HG02981 (cell line): ENCODE measurements at regions not wholly inside any gene's neighbourhood (a gene's known extent, or its start where the extent isn't known, plus 50 kb on each side); places are given as distances from the start of the nearest gene placed in this dataset.
A peak's percentile ranks its signal among the peaks of the same experiment; 100 is the strongest.

ENCODE experiments used
- ATAC-seq: cut with Tn5 transposase; IDR thresholded peaks from one replicate; pipeline ENCODE4 v1.9.1; 2021; ENCODE audit warnings: mild to moderate bottlenecking, moderate library complexity; ENCODE audit not compliant: unreplicated experiment

DNA sequence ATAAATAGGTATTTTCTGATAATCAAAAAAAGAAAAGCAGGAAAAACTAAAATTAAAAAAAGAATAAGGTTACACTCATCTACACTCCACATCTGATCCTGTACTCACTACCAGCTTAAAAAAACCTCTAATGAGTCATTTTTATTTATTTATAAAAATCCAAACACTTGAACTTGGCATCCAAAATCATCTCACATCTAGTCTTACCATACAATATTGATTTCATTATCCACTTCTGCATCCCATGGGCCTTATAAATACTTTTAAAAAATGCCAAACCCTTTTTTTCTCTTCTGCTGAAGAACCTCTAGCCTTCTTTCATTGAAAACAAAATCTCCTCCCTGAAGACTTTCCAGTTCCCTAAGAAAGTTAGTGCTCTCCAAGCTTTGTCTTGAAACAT, 109.7 kb downstream of the TMTC3 start:
- ATAC-seq = no peak

DNA sequence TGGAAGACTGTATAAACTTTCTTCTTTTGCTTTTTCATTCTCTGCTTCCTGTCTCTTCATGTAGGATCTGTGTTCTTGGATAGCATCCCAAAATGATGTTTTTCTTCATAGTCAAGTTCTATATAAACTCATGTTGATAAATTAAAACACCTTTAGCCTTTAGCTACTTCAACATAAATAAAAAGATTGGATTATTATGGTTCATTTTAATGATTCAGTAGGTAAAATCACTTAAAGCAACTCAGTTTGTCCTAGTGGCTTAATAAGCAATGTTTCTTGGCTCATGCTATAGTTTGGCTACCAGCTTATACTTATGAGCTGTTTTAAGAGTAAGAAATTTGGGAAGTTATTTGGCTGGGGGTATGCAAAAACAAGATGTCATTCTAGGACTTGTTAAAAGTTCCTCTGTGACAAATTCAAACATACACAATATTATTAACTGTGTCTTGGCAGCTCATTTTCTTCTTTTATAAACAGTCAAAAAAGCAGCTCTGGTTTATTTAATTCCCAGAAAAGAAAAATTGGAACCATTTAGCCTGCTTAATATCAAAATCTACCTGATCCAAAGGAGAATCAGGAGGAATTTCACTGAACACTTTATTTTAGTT, 111.4 kb downstream of the TMTC3 start:
- ATAC-seq = no peak

DNA sequence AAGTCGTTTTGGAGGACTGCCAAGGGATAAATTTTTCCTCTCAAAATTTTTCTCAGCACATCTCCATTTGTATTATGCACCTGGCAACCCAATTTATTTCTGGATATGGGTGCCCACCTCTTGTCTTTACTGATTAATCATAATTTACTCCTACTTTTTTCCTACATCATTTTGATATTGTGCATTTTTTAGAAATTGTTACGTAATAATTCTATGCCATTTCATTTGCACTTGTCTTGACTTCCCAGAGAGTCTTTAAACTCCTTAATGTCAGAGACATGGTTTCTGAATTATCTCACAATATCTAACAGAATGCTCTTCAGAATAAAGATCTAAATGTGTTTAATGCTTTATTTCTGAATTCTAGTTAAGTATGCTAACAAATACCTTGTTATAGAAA, 113.1 kb downstream of the TMTC3 start:
- no peak for ATAC-seq

DNA sequence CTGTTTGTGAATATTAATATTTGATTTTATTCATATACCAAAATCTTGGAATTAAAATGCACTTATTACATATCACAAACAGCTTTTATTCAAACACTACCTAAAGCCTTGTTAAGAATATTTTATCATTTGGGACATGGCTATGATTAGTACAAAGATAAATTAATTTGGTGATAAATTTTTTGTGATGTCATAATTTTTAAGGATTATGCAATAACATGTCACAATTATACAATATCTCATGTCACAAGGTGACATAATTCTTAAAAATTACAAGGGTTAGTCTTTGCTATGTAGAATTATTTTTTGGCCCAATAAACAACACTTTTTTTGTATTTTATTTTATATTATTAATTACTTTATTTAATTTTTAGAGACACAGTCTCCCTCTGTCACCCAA, 113.7 kb downstream of the TMTC3 start:
- no peak for ATAC-seq

DNA sequence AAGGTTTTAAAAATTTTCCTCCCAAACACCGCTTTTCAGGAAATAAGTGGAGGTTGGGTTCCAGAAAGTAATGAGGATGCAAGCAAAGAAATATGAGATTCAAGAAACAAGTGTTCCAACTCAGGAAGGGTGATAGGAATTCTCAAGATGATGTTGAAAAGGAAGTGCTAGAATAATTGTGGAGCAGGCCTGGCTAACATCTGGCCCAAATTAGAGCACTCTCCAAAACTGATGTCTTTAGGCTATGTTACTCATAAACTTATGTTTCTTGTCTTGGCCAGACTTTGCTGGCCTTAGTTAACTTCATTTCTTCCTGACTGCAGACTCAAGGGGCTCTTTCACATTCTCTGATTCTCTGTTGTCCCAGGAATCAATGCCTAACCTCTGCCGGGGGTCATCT, 116.3 kb downstream of the TMTC3 start:
- no peak for ATAC-seq

DNA sequence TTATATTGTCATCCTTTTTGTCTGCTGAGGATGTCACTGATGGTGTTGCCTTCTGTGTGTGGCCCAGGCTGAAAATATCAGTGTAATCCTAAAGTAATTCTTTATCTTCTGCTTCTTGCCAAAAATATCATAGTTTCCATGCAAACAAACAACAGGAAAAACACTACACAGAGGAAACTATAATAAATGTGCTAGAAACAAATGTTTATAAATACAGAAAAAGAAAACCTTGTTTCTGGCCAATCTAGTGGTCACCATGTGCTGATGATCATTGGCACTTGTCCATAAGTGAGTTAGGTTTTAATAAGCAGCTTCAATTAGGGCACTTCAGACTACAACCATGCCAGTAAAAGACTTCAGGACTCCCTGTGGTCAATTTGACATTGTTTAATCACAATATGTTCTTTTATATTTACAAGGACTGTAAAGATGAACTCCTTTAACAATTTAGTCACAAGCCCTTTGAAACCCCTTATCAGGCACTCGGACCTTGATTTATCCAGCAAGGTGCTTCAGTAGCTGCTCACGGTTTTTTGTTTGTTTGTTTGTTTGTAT, 124.8 kb downstream of the TMTC3 start:
- ATAC-seq = no peak

DNA sequence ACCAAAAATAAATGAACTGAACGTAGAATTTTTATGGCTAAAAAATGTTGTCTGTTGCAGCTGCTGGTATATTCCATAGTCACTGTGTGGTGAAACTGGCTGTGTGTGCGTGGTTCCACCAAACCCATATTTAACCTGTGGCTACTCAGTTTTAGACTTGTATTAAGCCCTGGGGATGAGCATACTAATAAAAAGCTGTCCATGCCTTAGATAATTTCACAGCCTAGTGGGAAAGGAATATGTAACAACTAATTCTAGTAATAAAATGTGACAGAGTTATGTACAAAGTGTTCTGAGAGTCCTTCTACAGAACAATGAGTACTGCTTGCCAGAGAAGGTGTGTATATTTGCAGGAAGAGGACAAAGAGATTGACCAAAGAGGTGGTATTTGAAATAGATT, 125.5 kb downstream of the TMTC3 start:
- no peak for ATAC-seq

DNA sequence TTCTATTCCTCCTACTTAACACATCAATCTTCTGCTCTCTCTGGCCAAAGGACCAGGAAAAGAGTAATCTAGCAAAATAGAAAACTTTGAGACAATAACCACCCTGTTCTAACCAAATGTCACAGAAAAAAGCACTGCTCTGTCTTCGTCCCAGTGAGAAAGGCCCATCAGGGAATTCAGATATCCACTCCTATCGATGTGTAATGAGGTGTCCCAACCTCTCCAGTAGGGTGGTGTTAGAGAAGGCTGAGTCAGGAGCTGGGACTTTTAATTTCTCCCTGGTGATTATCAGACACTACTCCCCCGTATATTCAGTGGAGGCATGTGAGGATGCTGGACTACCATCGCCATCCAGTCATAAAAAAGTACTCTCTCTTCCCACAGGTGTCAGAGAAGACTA, 130.3 kb downstream of the TMTC3 start:
- no peak for ATAC-seq

DNA sequence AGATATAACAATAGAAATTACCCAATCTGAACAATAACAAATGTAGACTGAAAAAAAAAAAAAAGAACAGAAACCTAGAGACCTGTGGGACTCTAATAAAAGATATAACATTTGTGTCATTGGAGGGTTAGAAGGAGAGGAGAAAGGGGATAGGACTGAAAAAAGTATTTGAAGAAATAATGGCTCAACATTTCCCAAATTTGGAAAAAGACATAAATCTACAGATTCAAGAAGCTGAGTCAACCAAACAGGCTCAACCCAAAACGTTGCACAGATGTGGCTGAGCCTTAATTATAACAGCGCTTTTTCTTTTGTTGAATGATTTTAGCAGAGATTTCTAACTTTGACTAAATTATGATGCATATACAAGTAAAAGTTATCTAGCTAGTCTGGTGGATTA, 131.3 kb downstream of the TMTC3 start:
- no peak for ATAC-seq

DNA sequence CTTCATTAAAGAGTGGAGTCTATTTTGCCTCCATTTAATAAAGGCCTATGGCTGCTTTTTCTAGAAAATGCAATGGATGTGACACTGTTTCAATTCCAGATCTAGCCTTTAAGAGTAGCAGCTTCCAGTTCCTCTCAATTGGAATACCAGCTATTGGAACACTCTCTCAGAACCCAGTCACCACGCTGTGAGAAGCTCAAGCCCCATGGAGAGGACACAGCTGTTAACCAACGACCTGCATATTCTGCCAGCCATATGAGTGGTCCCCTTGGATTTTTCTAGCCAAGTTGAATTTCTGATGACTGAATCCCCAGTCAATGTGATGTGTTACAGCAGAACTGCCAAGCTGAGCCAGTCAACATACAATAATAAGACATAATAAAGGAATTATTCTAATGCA, 131.8 kb downstream of the TMTC3 start:
- ATAC-seq = no peak

DNA sequence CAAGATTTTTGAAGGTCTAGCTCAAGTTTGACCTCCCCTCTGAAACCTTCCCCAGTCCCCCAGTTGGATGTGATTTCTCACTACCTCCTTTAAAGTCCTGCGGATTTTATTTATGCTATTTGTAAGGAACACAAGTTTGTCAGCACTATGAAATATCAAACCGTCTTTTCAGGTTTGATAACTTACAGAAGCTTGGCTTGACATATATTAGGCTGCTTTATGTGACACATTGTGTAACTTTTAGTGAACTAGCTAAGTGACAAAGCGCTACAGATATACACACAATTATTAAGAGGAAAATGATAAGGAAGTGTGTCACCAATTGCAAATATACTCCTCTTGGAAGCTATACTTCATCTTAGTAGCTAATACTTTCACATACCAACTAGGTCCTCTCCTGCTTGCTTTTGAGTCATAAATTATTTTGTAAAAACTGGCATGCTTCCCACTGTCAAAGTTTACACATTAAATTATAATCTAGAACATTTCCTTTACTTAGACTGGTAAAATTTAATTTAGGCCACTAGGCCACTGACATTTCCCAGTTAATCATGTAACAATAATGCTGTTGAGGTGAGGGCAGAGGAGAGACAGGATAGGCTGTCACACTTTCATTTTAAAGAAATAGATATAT, 149.5 kb downstream of the TMTC3 start:
- ATAC-seq = no peak

DNA sequence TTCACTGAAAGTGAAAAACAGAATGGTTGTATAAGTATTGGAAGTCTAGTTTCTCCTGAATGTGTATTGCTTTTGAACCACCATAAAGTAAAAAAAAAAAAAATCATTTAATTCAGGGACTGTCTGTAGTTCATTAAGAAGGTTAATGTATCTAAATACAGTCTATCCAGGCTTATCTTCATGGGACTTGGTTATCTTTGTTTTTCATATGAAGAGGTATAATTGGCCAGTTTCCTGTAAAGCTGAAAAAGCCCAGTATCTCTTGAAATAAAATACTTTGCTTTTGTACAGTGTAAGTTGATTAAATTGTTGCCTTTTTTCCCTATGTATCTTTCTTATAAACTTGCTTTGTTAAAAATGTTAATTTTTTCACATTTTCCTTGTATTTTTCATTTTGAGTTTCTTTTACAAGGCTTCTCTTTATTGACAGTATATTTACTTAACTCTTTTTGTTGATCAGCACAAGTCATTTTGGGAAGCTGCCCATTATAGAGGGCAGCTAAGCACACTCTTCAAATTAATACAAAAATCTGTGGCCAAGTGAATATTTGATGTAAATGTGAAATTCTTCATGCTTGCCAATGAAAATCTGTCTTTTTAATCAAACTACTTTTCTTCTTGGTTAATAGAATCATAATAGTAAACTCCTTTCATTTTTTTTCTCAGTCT, 156.0 kb downstream of the TMTC3 start:
- no peak for ATAC-seq

DNA sequence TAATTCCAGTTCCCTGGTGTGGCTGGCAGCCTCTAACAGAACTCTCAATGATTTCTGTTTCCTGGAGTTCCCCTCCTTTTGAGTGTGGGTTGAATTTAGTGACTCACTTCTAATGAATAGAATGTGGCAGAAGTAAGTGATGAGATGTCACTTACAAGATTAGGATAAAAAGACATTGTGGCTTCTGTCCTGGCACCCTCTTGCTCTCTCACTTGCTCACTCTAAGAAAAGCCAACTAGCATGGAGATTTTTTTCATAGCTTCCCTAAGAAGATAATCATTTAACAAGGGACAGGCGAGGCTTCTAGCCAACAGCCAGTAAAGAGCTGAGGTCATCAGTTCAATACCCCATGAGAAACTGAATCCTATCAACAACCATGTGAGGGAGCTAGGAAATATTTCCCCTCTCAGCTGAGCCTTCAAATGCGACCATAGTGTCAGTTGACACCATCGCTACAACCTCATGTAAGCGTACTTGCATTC, 156.7 kb downstream of the TMTC3 start:
- ATAC-seq = peak; percentile 27

DNA sequence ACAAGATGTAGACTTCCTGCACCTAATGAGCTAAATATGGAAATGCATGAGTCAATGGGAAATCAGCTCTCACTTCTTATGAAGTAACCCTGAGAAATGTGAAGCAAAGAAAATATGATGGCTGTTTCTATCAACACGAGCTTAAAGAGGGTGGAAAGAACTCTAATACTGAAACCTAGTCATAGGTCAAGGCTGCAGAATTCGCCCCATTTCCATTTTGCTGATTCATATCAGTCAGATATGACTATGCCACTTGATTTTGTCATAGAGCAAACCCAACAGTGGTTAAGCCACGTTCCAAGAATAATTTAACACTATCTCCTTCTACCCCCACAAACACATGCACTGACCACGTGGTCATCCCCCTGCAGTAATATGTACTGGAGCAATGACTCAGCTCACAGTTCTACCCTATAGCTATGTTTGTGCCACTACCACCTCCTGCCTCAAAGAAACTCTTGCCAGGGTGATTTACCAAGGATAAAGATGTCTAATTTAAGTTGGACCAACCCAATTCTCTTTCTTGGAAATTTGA, 157.5 kb downstream of the TMTC3 start:
- ATAC-seq = peak; percentile 90

DNA sequence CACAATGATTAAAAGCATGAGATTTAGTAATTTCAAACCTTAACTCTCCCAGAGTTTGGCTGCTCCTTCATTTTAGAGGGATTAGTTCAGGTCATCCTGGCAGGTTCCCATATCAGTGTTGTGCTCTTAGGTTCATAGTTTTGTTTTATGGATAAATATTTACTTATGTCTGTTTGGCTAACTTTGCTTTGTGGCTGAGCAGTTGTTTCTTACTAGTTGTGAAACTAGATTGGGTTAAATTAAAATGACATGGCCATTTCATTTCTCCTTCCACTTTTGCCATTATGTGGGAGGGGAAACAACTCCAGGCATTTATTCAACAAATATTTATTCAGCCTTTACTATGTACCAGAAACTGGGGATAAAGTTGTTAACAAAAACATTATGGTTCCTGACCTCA, 158.8 kb downstream of the TMTC3 start:
- no peak for ATAC-seq

DNA sequence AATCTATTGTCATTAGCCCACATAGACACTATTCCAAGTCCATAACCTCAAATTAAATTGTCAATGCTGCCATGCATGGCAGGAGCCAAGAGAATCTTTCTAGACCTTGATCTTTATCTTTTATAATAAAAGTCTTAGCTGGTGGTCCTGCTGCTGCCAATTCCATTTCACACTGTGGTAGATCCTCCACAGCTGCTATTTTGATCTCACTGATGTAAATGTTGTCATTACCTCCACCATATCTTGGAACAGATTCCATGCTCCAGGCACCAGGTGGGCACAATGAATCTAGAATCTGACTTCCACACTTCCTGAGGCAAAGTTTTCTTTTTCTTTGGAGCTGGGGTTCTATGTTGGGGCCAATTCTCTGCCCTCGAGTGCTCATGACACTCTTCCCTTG, 161.2 kb downstream of the TMTC3 start:
- no peak for ATAC-seq

DNA sequence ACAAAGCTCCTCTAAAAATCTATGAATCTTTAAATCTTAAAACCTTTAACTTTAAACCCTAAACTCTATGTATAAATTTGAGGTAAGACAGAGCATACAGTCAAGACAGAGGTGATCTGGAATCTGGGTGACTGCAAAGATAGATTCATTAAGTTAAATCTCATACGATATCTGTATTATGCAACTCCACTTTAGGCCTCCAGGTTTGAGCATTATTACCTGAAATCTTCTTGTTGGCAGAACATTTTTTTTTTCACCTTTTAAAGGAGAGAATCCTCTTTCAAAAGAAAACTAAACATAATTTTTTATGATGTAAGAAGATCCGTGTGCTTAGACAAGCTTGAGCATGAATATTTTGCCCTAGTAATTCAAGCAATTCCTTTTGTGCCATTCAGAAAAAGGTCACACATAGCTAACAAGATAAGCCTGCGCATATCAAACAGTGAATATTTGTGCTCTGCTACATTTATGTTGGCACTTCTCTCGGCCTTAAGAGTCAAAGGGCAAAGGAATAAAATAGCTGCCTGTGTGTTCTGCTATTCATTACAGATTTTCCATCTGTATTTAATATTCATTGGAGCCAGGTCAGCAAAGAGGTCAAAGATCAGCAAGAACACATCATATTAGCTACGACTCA, 163.3 kb downstream of the TMTC3 start:
- no peak for ATAC-seq

DNA sequence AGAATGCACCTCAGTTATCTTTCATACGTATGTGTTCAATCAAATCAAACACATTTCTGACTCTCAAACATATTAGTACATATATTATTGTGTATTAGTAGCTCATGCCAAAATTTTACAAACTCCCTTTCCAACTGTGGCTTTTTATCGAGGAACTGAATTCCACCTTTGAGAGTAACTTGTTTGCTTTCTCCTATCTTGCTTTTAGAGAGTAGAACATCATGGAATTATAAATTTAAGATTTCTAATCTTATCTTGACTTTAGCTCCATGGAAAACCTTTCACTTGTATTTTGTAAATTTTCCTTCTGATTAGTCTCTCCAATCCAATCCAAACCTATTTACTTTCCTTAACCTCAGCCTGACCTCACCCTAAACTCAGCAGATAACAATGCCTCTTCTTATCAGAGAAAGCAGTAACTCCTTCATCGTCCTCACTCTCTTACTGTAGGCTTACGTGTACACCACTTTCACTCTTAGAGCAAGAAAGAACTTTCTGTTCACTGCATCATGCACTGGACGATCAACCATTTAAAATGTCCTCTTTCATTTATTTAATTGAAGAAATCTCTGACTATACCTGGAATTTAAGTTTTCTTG, 164.5 kb downstream of the TMTC3 start:
- no peak for ATAC-seq

DNA sequence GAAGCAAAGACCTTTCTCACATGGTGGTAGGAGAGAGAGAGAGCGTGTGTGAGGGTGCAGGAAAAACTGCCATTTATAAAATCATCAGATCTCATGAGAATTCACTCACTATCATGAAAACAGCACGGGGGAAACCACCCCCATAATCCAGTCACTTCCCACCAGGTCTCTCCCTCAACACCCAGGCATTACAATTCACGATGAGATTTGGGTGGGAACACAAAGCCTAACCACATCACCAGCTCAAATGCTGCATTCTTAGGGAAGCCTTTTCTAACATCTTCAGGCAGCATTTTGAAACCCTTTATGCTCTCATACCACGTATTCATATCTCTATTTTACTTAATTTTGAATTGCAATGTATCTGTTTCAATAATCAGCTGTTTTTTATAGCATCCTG, 165.9 kb downstream of the TMTC3 start:
- ATAC-seq = no peak

DNA sequence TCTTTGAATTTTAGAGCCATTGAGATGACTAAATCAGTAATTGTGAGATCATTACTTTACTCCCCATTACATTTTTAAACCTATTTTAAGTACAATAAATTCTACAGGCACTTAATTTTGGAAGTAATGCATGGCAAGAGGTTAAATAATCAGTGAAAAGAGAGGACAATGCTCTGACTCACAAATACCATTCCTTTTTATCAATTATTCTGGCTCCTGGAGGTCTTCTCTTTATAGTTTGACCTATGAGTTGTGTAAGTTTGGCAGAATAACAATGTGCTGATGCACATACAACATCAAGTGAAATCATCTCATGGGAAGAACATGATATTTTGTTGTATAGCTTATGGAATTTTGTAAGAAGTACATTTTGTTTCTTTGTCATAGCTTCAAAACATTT, 166.7 kb downstream of the TMTC3 start:
- ATAC-seq = no peak

DNA sequence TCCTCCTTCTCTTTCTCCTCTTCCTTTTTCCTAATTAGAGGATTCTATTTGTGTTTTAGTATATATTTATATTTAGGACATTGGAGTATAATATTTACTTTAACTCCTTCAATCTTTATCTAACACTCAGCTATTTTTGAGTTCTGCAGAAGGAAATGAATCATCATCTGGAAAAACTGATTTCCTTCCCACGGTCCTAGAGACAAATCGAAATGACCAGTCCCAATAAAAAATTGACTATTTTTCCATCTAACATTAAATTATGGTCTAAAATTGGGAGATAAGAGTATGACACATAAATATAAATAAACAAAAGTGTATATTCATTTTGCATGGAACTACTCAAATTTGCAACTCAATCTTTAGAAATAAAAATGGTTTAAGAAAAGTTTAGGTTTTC, 167.4 kb downstream of the TMTC3 start:
- ATAC-seq = no peak
